Mesenchymal stem cell (in vitro differentiated cells and primary cell): ENCODE measurements at regions not wholly inside any gene's neighbourhood (a gene's known extent, or its start where the extent isn't known, plus 50 kb on each side); places are given as distances from the start of the nearest gene placed in this dataset.
A peak's percentile ranks its signal among the peaks of the same experiment; 100 is the strongest.
"Not testable (repeated sequence)": the region's sequence is repeated elsewhere in the genome, so short reads cannot be mapped to it uniquely, and the experiment has no call there.

Source experiments
- DNase-seq: peaks from one replicate; pipeline ENCODE4 v3.0.0-alpha.2; 2013
- H2AFZ ChIP-seq: one replicate; pipeline ENCODE4 v1.6.1; 2013; ENCODE audit warnings: low read depth, mild to moderate bottlenecking, control low read depth, inconsistent platforms, low read length, moderate library complexity
- H2AK5ac ChIP-seq: 2 replicates; pipeline ENCODE4 v1.6.1; 2013; ENCODE audit warnings: low read length, moderate library complexity, mild to moderate bottlenecking, inconsistent platforms; ENCODE audit not compliant: severe bottlenecking
- H2BK120ac ChIP-seq: one replicate; pipeline ENCODE4 v1.6.1; 2013; ENCODE audit warnings: low read depth, mild to moderate bottlenecking, inconsistent platforms, low read length, moderate library complexity
- H2BK12ac ChIP-seq, 2 experiments: one replicate each; pipeline ENCODE4 v1.6.1; 2013; ENCODE audit warnings: inconsistent platforms in 2 of 2, low read length in 2 of 2, mild to moderate bottlenecking in 2 of 2, moderate library complexity in 2 of 2, control low read depth in 1 of 2
- H2BK15ac ChIP-seq: one replicate; pipeline ENCODE4 v1.6.1; 2013; ENCODE audit warnings: mild to moderate bottlenecking, low read depth, inconsistent platforms; ENCODE audit not compliant: poor library complexity, severe bottlenecking
- H2BK5ac ChIP-seq: 2 replicates; pipeline ENCODE4 v1.6.1; 2013; ENCODE audit warnings: low read depth, mild to moderate bottlenecking, low read length, control low read depth, inconsistent platforms; ENCODE audit not compliant: poor library complexity, severe bottlenecking
- H3K14ac ChIP-seq, 2 experiments: one replicate each; pipeline ENCODE4 v1.6.1; 2013; ENCODE audit warnings: inconsistent platforms in 2 of 2, low read length in 2 of 2, control low read depth in 1 of 2, mild to moderate bottlenecking in 1 of 2, moderate library complexity in 1 of 2
- H3K18ac ChIP-seq, 2 experiments: one replicate each; pipeline ENCODE4 v1.6.1; 2013; ENCODE audit warnings: inconsistent platforms in 2 of 2, low read length in 2 of 2, control low read depth in 1 of 2, low read depth in 1 of 2, mild to moderate bottlenecking in 1 of 2
- H3K23ac ChIP-seq, 2 experiments: one replicate each; pipeline ENCODE4 v1.6.1; 2013; ENCODE audit warnings: inconsistent platforms in 2 of 2, low read length in 2 of 2, mild to moderate bottlenecking in 2 of 2, moderate library complexity in 2 of 2, control low read depth in 1 of 2
- H3K27ac ChIP-seq: 2 replicates; pipeline ENCODE4 v1.5.1; 2013; ENCODE audit warnings: mild to moderate bottlenecking, moderate library complexity, low read length, control low read depth, inconsistent platforms; ENCODE audit not compliant: poor library complexity, severe bottlenecking
- H3K27me3 ChIP-seq, 2 experiments: 2 replicates each; pipeline versions ENCODE4 v1.6.1 to v1.7.0; 2013; ENCODE audit warnings: low read length in 2 of 2, mild to moderate bottlenecking in 2 of 2, moderate library complexity in 2 of 2, control low read depth in 1 of 2, inconsistent platforms in 1 of 2; ENCODE audit not compliant: control insufficient read depth in 1 of 2, insufficient read depth in 1 of 2
- H3K36me3 ChIP-seq, 2 experiments: 2 replicates each; pipeline versions ENCODE4 v1.6.1 to v1.7.0; 2013; ENCODE audit warnings: low read length in 2 of 2, control low read depth in 1 of 2, inconsistent platforms in 1 of 2, low read depth in 1 of 2, mild to moderate bottlenecking in 1 of 2; ENCODE audit not compliant: insufficient read depth in 2 of 2, control insufficient read depth in 1 of 2
- H3K4ac ChIP-seq, 2 experiments: one replicate each; pipeline ENCODE4 v1.6.1; 2013; ENCODE audit warnings: inconsistent platforms in 2 of 2, low read length in 2 of 2, mild to moderate bottlenecking in 2 of 2, moderate library complexity in 2 of 2, control low read depth in 1 of 2, low read depth in 1 of 2
- H3K4me1 ChIP-seq: 2 replicates; pipeline ENCODE4 v1.6.1; 2013; ENCODE audit warnings: low read depth, low read length, control low read depth; ENCODE audit not compliant: control insufficient read depth, insufficient read depth
- H3K4me2 ChIP-seq: 2 replicates; pipeline ENCODE4 v1.6.1; 2013; ENCODE audit warnings: low read length, mild to moderate bottlenecking, inconsistent platforms; ENCODE audit not compliant: poor library complexity, severe bottlenecking
- H3K4me3 ChIP-seq, 2 experiments: 2 replicates each; pipeline versions ENCODE4 v1.5.1 to v1.7.0; 2013; ENCODE audit warnings: low read length in 2 of 2, mild to moderate bottlenecking in 2 of 2, control low read depth in 1 of 2, low read depth in 1 of 2; ENCODE audit not compliant: insufficient read depth in 1 of 2
- H3K79me1 ChIP-seq: replicated peaks from 2 replicates; pipeline ENCODE4 v1.6.1; 2013; ENCODE audit warnings: mild to moderate bottlenecking, control low read depth, low read length, inconsistent platforms; ENCODE audit not compliant: poor library complexity, severe bottlenecking
- H3K9ac ChIP-seq: 2 replicates; pipeline ENCODE4 v1.7.0; 2013; ENCODE audit warnings: mild to moderate bottlenecking, low read length, moderate library complexity
- H3K9me3 ChIP-seq: 2 replicates; pipeline ENCODE4 v1.7.0; 2013; ENCODE audit warnings: mild to moderate bottlenecking, low read length; ENCODE audit not compliant: control insufficient read depth
- H4K8ac ChIP-seq: one replicate; pipeline ENCODE4 v1.6.1; 2013; ENCODE audit warnings: inconsistent platforms, mild to moderate bottlenecking, low read length, moderate library complexity
- H4K91ac ChIP-seq: one replicate; pipeline ENCODE4 v1.6.1; 2013; ENCODE audit warnings: mild to moderate bottlenecking, low read length, inconsistent platforms
- WGBS: methylation state at CpG from one replicate; pipeline ENCODE4 v1.1.7; 2013; ENCODE audit warnings: mixed read lengths; 5-methylcytosine and 5-hydroxymethylcytosine counted together

DNA sequence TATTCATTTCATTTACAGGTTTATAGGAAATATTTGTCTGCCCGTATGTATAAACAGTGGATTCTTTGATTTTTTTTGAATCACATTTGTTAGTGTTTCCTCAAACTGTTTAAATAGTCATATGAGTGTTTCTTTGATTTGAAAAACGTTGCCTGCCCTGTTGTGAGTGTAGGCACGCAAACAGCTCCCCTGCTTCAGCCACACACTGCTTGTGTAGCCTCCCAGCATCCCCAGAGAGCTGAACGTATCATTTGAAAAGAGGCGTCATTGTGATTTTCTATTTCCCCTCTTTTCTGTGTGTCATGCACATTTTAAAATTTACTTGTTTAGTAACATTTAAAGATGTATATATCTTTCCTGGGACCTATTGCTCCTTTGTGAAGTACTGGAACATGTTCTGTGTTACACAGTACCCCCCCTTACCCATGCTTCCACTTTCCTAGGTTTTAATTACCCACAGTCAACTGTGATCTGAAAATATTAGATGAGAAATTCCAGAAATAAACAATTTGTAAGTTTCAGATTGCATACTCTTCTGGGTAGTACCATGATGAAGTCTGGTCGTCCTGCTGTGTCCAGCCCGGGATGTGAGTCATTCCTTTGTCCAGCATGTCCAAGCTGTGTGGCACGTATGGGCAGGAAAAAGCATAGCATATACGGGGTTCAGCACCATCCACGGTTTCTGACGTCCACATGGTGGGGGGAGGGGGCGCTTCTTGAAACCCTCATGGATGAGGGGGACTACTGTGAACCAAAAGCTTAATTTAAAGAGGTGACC is 78.7 kb downstream of the NPIPB11 start:
- not testable (repeated sequence) for H3K9ac ChIP-seq, H3K27ac ChIP-seq, H3K4me2 ChIP-seq, H2AK5ac ChIP-seq, H4K8ac ChIP-seq, H4K91ac ChIP-seq, H3K23ac ChIP-seq, H3K9me3 ChIP-seq, H2BK5ac ChIP-seq, H3K36me3 ChIP-seq, H2AFZ ChIP-seq, H3K27me3 ChIP-seq, H3K4me3 ChIP-seq, H2BK12ac ChIP-seq, H3K14ac ChIP-seq, H3K4ac ChIP-seq, H2BK15ac ChIP-seq, H2BK120ac ChIP-seq, H3K79me1 ChIP-seq
- peak; percentile 85 for DNase-seq
- Histone ChIP-seq H3K4me1 (peaks cover 12% of the 10 kb centered on the region), H3K18ac (peak overlapping the region in 1 of 2 experiments; percentile 12)
- WGBS, result 14% methylated on average over 3 of the region's 12 CpGs

GRCh38 chr16:29326164-29327125 is 80.1 kb downstream of the NPIPB11 start:
- H3K27ac ChIP-seq, H3K4ac ChIP-seq, H3K27me3 ChIP-seq, H3K4me2 ChIP-seq, H3K4me3 ChIP-seq, H4K8ac ChIP-seq, H4K91ac ChIP-seq, H2AFZ ChIP-seq, H3K9ac ChIP-seq, H2AK5ac ChIP-seq, H3K23ac ChIP-seq, H3K79me1 ChIP-seq, H3K9me3 ChIP-seq, H3K14ac ChIP-seq, H2BK15ac ChIP-seq, DNase-seq, H3K18ac ChIP-seq, H2BK5ac ChIP-seq, H2BK120ac ChIP-seq, H2BK12ac ChIP-seq, H3K36me3 ChIP-seq: not testable (repeated sequence)
- peaks cover 15% of the 10 kb centered on the region for H3K4me1 ChIP-seq
- WGBS, result 91% methylated on average over 16 of the region's 34 CpGs

DNA sequence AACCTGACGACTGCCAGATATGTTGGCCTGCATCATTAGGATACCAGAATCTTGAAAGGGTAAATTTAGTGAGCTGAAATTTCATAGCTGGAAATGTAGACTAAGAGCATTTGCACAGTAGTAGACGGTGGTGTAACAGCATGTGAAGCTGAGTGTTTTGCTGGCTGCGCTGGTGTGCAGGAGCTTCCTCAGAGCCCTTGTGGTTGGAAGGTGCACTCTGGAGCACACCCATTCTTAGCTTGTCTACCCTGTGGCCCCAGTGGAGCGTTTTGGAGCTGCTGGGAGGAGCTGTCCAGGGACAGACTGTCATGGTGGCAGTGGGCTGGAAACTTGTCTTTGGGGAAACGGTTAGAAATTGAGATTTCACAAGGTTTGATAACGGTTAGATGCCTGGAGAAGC is 82.8 kb downstream of the NPIPB11 start:
- 90% methylated on average over 6 of the region's 6 CpGs for WGBS
- H3K18ac ChIP-seq, H3K9ac ChIP-seq: not testable (repeated sequence)

GRCh38 chr16:29321585-29321984 is 84.9 kb downstream of the NPIPB11 start:
- H3K27me3 ChIP-seq, result peaks cover 0 to 2% of the 10 kb centered on the region in 2 experiments
- no peaks in the 10 kb centered on the region for H3K79me1 ChIP-seq
- H3K4ac ChIP-seq, result no peak overlapping the region
- no peaks in the 10 kb centered on the region for H3K9me3 ChIP-seq
- H2AK5ac ChIP-seq, result no peak overlapping the region
- H3K18ac ChIP-seq, result no peak overlapping the region
- H3K4me2 ChIP-seq, result no peak overlapping the region
- no peak overlapping the region for H3K9ac ChIP-seq
- H2BK120ac ChIP-seq, result no peak overlapping the region
- H2BK12ac ChIP-seq, result no peak overlapping the region
- WGBS, result 86% methylated on average over 9 of the region's 9 CpGs
- H4K8ac ChIP-seq, result no peak overlapping the region
- H2BK15ac ChIP-seq, result no peak overlapping the region
- no peak overlapping the region for H3K14ac ChIP-seq
- no peak for DNase-seq
- H3K23ac ChIP-seq, result no peak overlapping the region
- H3K4me1 ChIP-seq, result peaks cover 17% of the 10 kb centered on the region
- H2BK5ac ChIP-seq, result no peak overlapping the region
- no peak overlapping the region for H3K27ac ChIP-seq
- no peaks in the 10 kb centered on the region for H3K36me3 ChIP-seq
- no peak overlapping the region for H2AFZ ChIP-seq
- H4K91ac ChIP-seq, result no peak overlapping the region
- no peak overlapping the region for H3K4me3 ChIP-seq

More for the DNA sequence above, 82.8 kb downstream of the NPIPB11 start:
- not testable (repeated sequence) for H3K27ac ChIP-seq, H3K79me1 ChIP-seq, H3K36me3 ChIP-seq, H3K4ac ChIP-seq, DNase-seq, H2BK5ac ChIP-seq, H3K23ac ChIP-seq, H3K4me2 ChIP-seq, H2AK5ac ChIP-seq, H3K9me3 ChIP-seq, H2BK15ac ChIP-seq, H3K4me3 ChIP-seq, H3K14ac ChIP-seq, H3K27me3 ChIP-seq, H2BK120ac ChIP-seq, H4K8ac ChIP-seq, H4K91ac ChIP-seq, H2BK12ac ChIP-seq, H2AFZ ChIP-seq
- H3K4me1 ChIP-seq, result peaks cover 12% of the 10 kb centered on the region
